NAMALWA (cell line): ENCODE measurements at regions not wholly inside any gene's neighbourhood (a gene's known extent, or its start where the extent isn't known, plus 50 kb on each side); places are given as distances from the start of the nearest gene placed in this dataset.
A peak's percentile ranks its signal among the peaks of the same experiment; 100 is the strongest.
"Not testable (repeated sequence)": the region's sequence is repeated elsewhere in the genome, so short reads cannot be mapped to it uniquely, and the experiment has no call there.

ENCODE experiments used
- DNase-seq: peaks from one replicate; pipeline ENCODE4 v3.0.0-alpha.2; 2015; ENCODE audit warnings: low spot score

GRCh38 chr15:20089541-20089940 lies 452.1 kb downstream of the GOLGA6L6 start:
- not testable (repeated sequence) for DNase-seq

- DNase-seq, result not testable (repeated sequence)
These were observed 457.6 kb downstream of the GOLGA6L6 start for GRCh38 chr15:20084026-20084425.

- DNase-seq, result not testable (repeated sequence)
These were observed 467.5 kb downstream of the GOLGA6L6 start for GRCh38 chr15:20074082-20074481.

- not testable (repeated sequence) for DNase-seq
These were observed 472.6 kb downstream of the GOLGA6L6 start for GRCh38 chr15:20069043-20069442.

GRCh38 chr15:20066173-20066572 lies 475.4 kb downstream of the GOLGA6L6 start:
- DNase-seq, result not testable (repeated sequence)

- DNase-seq, result not testable (repeated sequence)
These were observed 476.1 kb downstream of the GOLGA6L6 start for GRCh38 chr15:20065508-20065907.

- DNase-seq, result not testable (repeated sequence)
These were observed 478.4 kb downstream of the GOLGA6L6 start for GRCh38 chr15:20063167-20063566.

GRCh38 chr15:20060838-20061237 lies 480.8 kb downstream of the GOLGA6L6 start:
- DNase-seq, result not testable (repeated sequence)

- DNase-seq, result not testable (repeated sequence)
These were observed 484.7 kb downstream of the GOLGA6L6 start for GRCh38 chr15:20056871-20057270.

GRCh38 chr15:20055921-20056320 lies 485.7 kb downstream of the GOLGA6L6 start:
- DNase-seq, result peak; percentile 26

GRCh38 chr15:20048189-20048588 lies 493.4 kb downstream of the GOLGA6L6 start:
- DNase-seq, result not testable (repeated sequence)

- not testable (repeated sequence) for DNase-seq
These were observed 496.4 kb downstream of the GOLGA6L6 start for GRCh38 chr15:20045165-20045564.

- not testable (repeated sequence) for DNase-seq
These were observed 500.9 kb downstream of the GOLGA6L6 start for GRCh38 chr15:20040691-20041090.

GRCh38 chr15:20025040-20025439 lies 516.6 kb downstream of the GOLGA6L6 start:
- DNase-seq, result not testable (repeated sequence)

GRCh38 chr15:20022349-20022748 lies 519.3 kb downstream of the GOLGA6L6 start:
- not testable (repeated sequence) for DNase-seq

- not testable (repeated sequence) for DNase-seq
These were observed 520.2 kb downstream of the GOLGA6L6 start for GRCh38 chr15:20021351-20021750.

GRCh38 chr15:20020588-20020987 lies 521.0 kb downstream of the GOLGA6L6 start:
- DNase-seq, result not testable (repeated sequence)

- DNase-seq, result not testable (repeated sequence)
These were observed 521.8 kb downstream of the GOLGA6L6 start for GRCh38 chr15:20019758-20020157.

GRCh38 chr15:20017581-20017980 lies 524.0 kb downstream of the GOLGA6L6 start:
- DNase-seq, result not testable (repeated sequence)

- not testable (repeated sequence) for DNase-seq
These were observed 524.7 kb downstream of the GOLGA6L6 start for GRCh38 chr15:20016941-20017340.

- DNase-seq, result not testable (repeated sequence)
These were observed 528.8 kb downstream of the GOLGA6L6 start for GRCh38 chr15:20012837-20013236.

GRCh38 chr15:20010759-20011158 lies 530.8 kb downstream of the GOLGA6L6 start:
- DNase-seq, result not testable (repeated sequence)

- DNase-seq, result not testable (repeated sequence)
These were observed 532.0 kb downstream of the GOLGA6L6 start for GRCh38 chr15:20009619-20010018.

- DNase-seq, result not testable (repeated sequence)
These were observed 534.3 kb downstream of the GOLGA6L6 start for GRCh38 chr15:20007338-20007737.
